H1 (cell line): ENCODE measurements at regions not wholly inside any gene's neighbourhood (a gene's known extent, or its start where the extent isn't known, plus 50 kb on each side); places are given as distances from the start of the nearest gene placed in this dataset.

Experiments used
- EP300 ChIP-seq, 2 experiments: IDR thresholded peaks; 1 replicate in 1 of 2; 2 replicates in 1 of 2; pipeline ENCODE4 v1.6.1; 2011 to 2012; ENCODE audit warnings: low read depth in 2 of 2, low read length in 2 of 2, mild to moderate bottlenecking in 2 of 2, borderline replicate concordance in 1 of 2, inconsistent platforms in 1 of 2, moderate library complexity in 1 of 2
- EZH2 ChIP-seq: fragments of 200-600 bp; sonication (generic); IDR thresholded peaks from 2 replicates; pipeline ENCODE4 v1.7.1; 2012; ENCODE audit warnings: low read depth, mild to moderate bottlenecking, moderate library complexity, low read length, inconsistent platforms; ENCODE audit not compliant: severe bottlenecking
- HDAC2 ChIP-seq, 2 experiments: fragments of 300-600 bp in 1 of 2; sonication (generic) in 1 of 2; IDR thresholded peaks; 2 replicates each; pipeline ENCODE4 v1.6.1; 2011 to 2012; ENCODE audit warnings: low read depth in 2 of 2, low read length in 2 of 2, mild to moderate bottlenecking in 2 of 2, moderate library complexity in 2 of 2, borderline replicate concordance in 1 of 2, inconsistent platforms in 1 of 2
- SIX5 ChIP-seq: IDR thresholded peaks from 2 replicates; pipeline ENCODE4 v1.6.1; 2011; ENCODE audit warnings: mild to moderate bottlenecking, low read depth, low read length
- TF ChIP-seq, protein P1 (sequence below), 3 experiments: IDR thresholded peaks; 1 replicate in 2 of 3; 2 replicates in 1 of 3; pipeline versions ENCODE4 v1.5.1 to v1.6.1; 2011; ENCODE audit warnings: low read length in 3 of 3, mild to moderate bottlenecking in 3 of 3, inconsistent platforms in 2 of 3, low read depth in 1 of 3, moderate library complexity in 1 of 3; ENCODE audit not compliant: insufficient read depth in 1 of 3; ENCODE audit errors: control extremely low read depth in 1 of 3

GRCh38 chr4:19684084-19684483 is 567.6 kb upstream of the SLIT2 start:
- TF ChIP-seq, protein P1, sequence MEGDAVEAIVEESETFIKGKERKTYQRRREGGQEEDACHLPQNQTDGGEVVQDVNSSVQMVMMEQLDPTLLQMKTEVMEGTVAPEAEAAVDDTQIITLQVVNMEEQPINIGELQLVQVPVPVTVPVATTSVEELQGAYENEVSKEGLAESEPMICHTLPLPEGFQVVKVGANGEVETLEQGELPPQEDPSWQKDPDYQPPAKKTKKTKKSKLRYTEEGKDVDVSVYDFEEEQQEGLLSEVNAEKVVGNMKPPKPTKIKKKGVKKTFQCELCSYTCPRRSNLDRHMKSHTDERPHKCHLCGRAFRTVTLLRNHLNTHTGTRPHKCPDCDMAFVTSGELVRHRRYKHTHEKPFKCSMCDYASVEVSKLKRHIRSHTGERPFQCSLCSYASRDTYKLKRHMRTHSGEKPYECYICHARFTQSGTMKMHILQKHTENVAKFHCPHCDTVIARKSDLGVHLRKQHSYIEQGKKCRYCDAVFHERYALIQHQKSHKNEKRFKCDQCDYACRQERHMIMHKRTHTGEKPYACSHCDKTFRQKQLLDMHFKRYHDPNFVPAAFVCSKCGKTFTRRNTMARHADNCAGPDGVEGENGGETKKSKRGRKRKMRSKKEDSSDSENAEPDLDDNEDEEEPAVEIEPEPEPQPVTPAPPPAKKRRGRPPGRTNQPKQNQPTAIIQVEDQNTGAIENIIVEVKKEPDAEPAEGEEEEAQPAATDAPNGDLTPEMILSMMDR (IDR thresholded peaks at IDR 0.05; ENCODE audit: control extremely low read depth in 1 of 3, insufficient read depth in 1 of 3, low read depth in 1 of 3, low read length in 3 of 3): no peak
- TF ChIP-seq EZH2: no peak
- no peak for TF ChIP-seq EP300 (IDR thresholded peaks at IDR 0.05; ENCODE audit: borderline replicate concordance in 1 of 2, low read depth in 2 of 2, low read length in 2 of 2)
- no peak for TF ChIP-seq SIX5
- no peak for TF ChIP-seq HDAC2 (IDR thresholded peaks at IDR 0.05; ENCODE audit: borderline replicate concordance in 1 of 2, low read depth in 2 of 2, low read length in 2 of 2)
